MCF 10A (cell line): ENCODE measurements at regions not wholly inside any gene's neighbourhood (a gene's known extent, or its start where the extent isn't known, plus 50 kb on each side); places are given as distances from the start of the nearest gene placed in this dataset.

Source experiments
- BruUV-seq: library from RNA; stranded (reverse); fragments of 400-500 nt; replicated peaks from 2 replicates; lab custom pipeline; 2021; lab: Mats Ljungman, UMichigan
- CTCF ChIA-PET: fragments of 300-600 bp; sonication (Branson Sonifier 250); formaldehyde crosslinking; extraction: SDS; loops from one replicate; lab custom pipeline; 2021; ENCODE audit warnings: antibody characterized with exemption, inconsistent platforms; lab: Yijun Ruan, JAX
- POLR2A ChIA-PET: fragments of 300-600, 350-650 bp; sonication (Branson Sonifier 250); formaldehyde crosslinking; extraction: SDS; loops from one replicate; lab custom pipeline; 2020; ENCODE audit warnings: antibody characterized with exemption, inconsistent platforms; lab: Yijun Ruan, JAX
- DNase-seq: peaks from one replicate; pipeline ENCODE4 v3.0.0-alpha.2; 2018; ENCODE audit not compliant: unreplicated experiment
- H3K27ac Mint-ChIP-seq: one replicate; pipeline ENCODE4 v1.8.0; 2022; ENCODE audit warnings: mild to moderate bottlenecking, low read depth, mixed read lengths; ENCODE audit not compliant: unreplicated experiment
- H3K27me3 Mint-ChIP-seq: one replicate; pipeline ENCODE4 v1.8.0; 2022; ENCODE audit warnings: mixed read lengths; ENCODE audit not compliant: insufficient read depth, unreplicated experiment
- H3K36me3 Mint-ChIP-seq: one replicate; pipeline ENCODE4 v1.8.0; 2022; ENCODE audit warnings: mild to moderate bottlenecking, moderate library complexity, mixed read lengths; ENCODE audit not compliant: insufficient read depth, unreplicated experiment
- H3K4me1 Mint-ChIP-seq: one replicate; pipeline ENCODE4 v1.8.0; 2022; ENCODE audit warnings: mixed read lengths; ENCODE audit not compliant: insufficient read depth, unreplicated experiment
- H3K4me3 Mint-ChIP-seq: one replicate; pipeline ENCODE4 v1.8.0; 2022; ENCODE audit warnings: mild to moderate bottlenecking, moderate library complexity, mixed read lengths; ENCODE audit not compliant: unreplicated experiment
- H3K9me3 Mint-ChIP-seq: one replicate; pipeline ENCODE4 v1.8.0; 2022; ENCODE audit warnings: mixed read lengths; ENCODE audit not compliant: unreplicated experiment
- CTCF ChIP-seq: fragments of 200-600 bp; IDR thresholded peaks from one replicate; pipeline ENCODE4 v1.8.0; 2022; ENCODE audit warnings: antibody characterized with exemption, mild to moderate bottlenecking; ENCODE audit not compliant: unreplicated experiment
- intact Hi-C: fragments of 100-400 bp; cut with micrococcal nuclease; formaldehyde crosslinking; loops from 2 replicates; pipeline ENCODE4 v1.14.1; 2022

- no TSS peak for BruUV-seq
- H3K4me1 Mint-ChIP-seq = no peaks in the 10 kb centered on the region
Measured at GRCh38 chr2:167553635-167554034, 665.4 kb downstream of the XIRP2 start.

GRCh38 chr2:167551416-167551815, 663.1 kb downstream of the XIRP2 start:
- Mint-ChIP-seq H3K4me3 (no peak overlapping the region), H3K4me1 (no peaks in the 10 kb centered on the region), H3K27ac (no peak overlapping the region), H3K36me3 (no peaks in the 10 kb centered on the region), H3K9me3 (no peaks in the 10 kb centered on the region), H3K27me3 (no peaks in the 10 kb centered on the region)
- ChIA-PET POLR2A (no interaction called here), CTCF (interaction anchor here (0.7 to 1.9 kb wide), 3 partner anchors 16 to 568 kb away, joined by 3 to 10 read pairs (median 3); no protein-coding TSS in a partner anchor)
- intact Hi-C loops = loop anchor here (10.0 kb wide), 1 partner anchor 287 kb away; no protein-coding TSS in a partner anchor
- no peak for TF ChIP-seq CTCF
- DNase-seq = no peak
- BruUV-seq = no TSS peak

More at GRCh38 chr2:167553635-167554034, 665.4 kb downstream of the XIRP2 start:
- intact Hi-C loops = loop anchor here (10.0 kb wide), 1 partner anchor 289 kb away; no protein-coding TSS in a partner anchor
- Mint-ChIP-seq H3K27ac (no peak overlapping the region), H3K27me3 (no peaks in the 10 kb centered on the region), H3K4me3 (no peak overlapping the region), H3K36me3 (no peaks in the 10 kb centered on the region), H3K9me3 (peaks cover 7% of the 10 kb centered on the region)
- POLR2A ChIA-PET = no interaction called here
- no peak for DNase-seq
- CTCF ChIA-PET = interaction anchor here (0.6 kb wide), 1 partner anchor 1359 kb away, joined by 3 read pairs; no protein-coding TSS in a partner anchor
- TF ChIP-seq CTCF = no peak

- H3K27me3 Mint-ChIP-seq = no peaks in the 10 kb centered on the region
- BruUV-seq = no TSS peak
- no peak overlapping the region for H3K4me3 Mint-ChIP-seq
- H3K4me1 Mint-ChIP-seq = no peaks in the 10 kb centered on the region
- H3K9me3 Mint-ChIP-seq = no peaks in the 10 kb centered on the region
- ChIA-PET POLR2A (no interaction called here), CTCF (interaction anchor here (0.6 to 1.9 kb wide), 5 partner anchors 15 to 568 kb away, joined by 3 to 10 read pairs (median 3); no protein-coding TSS in a partner anchor)
- DNase-seq = peak; percentile 20
- TF ChIP-seq CTCF = peak; percentile 26
- no peaks in the 10 kb centered on the region for H3K36me3 Mint-ChIP-seq
- H3K27ac Mint-ChIP-seq = no peak overlapping the region
- intact Hi-C loops = loop anchor here (10.0 kb wide), 1 partner anchor 286 kb away; no protein-coding TSS in a partner anchor
Measured at GRCh38 chr2:167550448-167550847, 662.2 kb downstream of the XIRP2 start.

GRCh38 chr2:167548396-167548795, 660.1 kb downstream of the XIRP2 start:
- no peaks in the 10 kb centered on the region for H3K4me1 Mint-ChIP-seq
- H3K4me3 Mint-ChIP-seq = no peak overlapping the region
- intact Hi-C loops = no loop called here
- TF ChIP-seq CTCF = no peak
- BruUV-seq = no TSS peak
- no peaks in the 10 kb centered on the region for H3K36me3 Mint-ChIP-seq
- H3K27me3 Mint-ChIP-seq = no peaks in the 10 kb centered on the region
- ChIA-PET POLR2A (no interaction called here), CTCF (interaction anchor here (1.4 kb wide), 1 partner anchor 13 kb away, joined by 3 read pairs; no protein-coding TSS in a partner anchor)
- H3K9me3 Mint-ChIP-seq = no peaks in the 10 kb centered on the region
- no peak for DNase-seq
- H3K27ac Mint-ChIP-seq = no peak overlapping the region
